KMS-11 (cell line): ENCODE measurements at regions not wholly inside any gene's neighbourhood (a gene's known extent, or its start where the extent isn't known, plus 50 kb on each side); places are given as distances from the start of the nearest gene placed in this dataset.

Source experiments
- H2AFZ ChIP-seq: fragments of 200-600 bp; sonication (generic); 2 replicates; pipeline ENCODE4 v1.6.1; 2016; ENCODE audit warnings: antibody characterized with exemption, mixed run types, low read depth
- H3K27ac ChIP-seq: fragments of 200-600 bp; sonication (generic); 2 replicates; pipeline ENCODE4 v1.6.1; 2016; ENCODE audit warnings: mild to moderate bottlenecking, mixed run types
- H3K27me3 ChIP-seq: fragments of 200-600 bp; sonication (generic); 2 replicates; pipeline ENCODE4 v1.6.1; 2017; ENCODE audit warnings: mild to moderate bottlenecking, low read depth, mixed run types, moderate library complexity; ENCODE audit not compliant: insufficient read depth
- H3K36me3 ChIP-seq: fragments of 200-600 bp; sonication (generic); 2 replicates; pipeline ENCODE4 v1.6.1; 2017; ENCODE audit warnings: mild to moderate bottlenecking, mixed run types; ENCODE audit not compliant: insufficient read depth
- H3K4me1 ChIP-seq: fragments of 200-600 bp; sonication (generic); 2 replicates; pipeline ENCODE4 v1.6.1; 2016; ENCODE audit warnings: mild to moderate bottlenecking, low read depth, mixed run types; ENCODE audit not compliant: poor library complexity, severe bottlenecking
- H3K4me2 ChIP-seq: fragments of 200-600 bp; sonication (generic); 2 replicates; pipeline ENCODE4 v1.7.0; 2016; ENCODE audit warnings: mild to moderate bottlenecking, mixed run types
- H3K4me3 ChIP-seq: fragments of 200-600 bp; sonication (generic); IDR thresholded peaks from 2 replicates; pipeline ENCODE4 v1.6.1; 2017; ENCODE audit warnings: low read depth, low read length, mixed read lengths; ENCODE audit not compliant: insufficient read depth
- H3K79me2 ChIP-seq: fragments of 200-600 bp; sonication (generic); 2 replicates; pipeline ENCODE4 v1.6.1; 2016; ENCODE audit warnings: low read depth, mixed run types; ENCODE audit not compliant: insufficient read depth
- H3K9ac ChIP-seq: fragments of 200-600 bp; sonication (generic); 2 replicates; pipeline ENCODE4 v1.6.1; 2016; ENCODE audit warnings: mild to moderate bottlenecking, mixed run types
- H4K20me1 ChIP-seq: fragments of 200-600 bp; sonication (generic); 2 replicates; pipeline ENCODE4 v1.6.1; 2016; ENCODE audit warnings: mild to moderate bottlenecking, mixed run types; ENCODE audit not compliant: insufficient read depth
- TF ChIP-seq, protein P1 (sequence below): fragments of 200-600 bp; sonication (generic); conservative IDR thresholded peaks from 2 replicates; pipeline ENCODE4 v1.6.1; 2017; ENCODE audit warnings: low read depth, mild to moderate bottlenecking, antibody characterized with exemption, low read length, moderate library complexity, mixed read lengths

DNA sequence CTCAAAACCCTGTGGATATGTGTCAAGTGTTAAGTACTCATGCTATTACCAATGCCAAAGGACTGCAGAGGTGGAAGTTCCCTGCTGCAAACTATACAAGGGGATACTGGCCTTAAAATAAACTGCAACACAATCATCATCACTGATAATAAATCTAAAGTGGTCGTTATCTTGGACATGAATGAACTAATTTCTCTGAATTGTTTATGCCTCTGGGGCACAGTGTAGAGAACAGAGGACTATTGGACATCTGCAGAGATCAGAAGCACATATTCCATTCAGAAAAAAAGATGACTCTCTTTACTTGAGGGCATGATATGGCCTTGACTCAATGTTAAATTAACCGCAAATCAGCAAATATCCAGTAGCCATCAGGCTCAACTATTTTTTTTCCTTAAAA, 542.6 kb upstream of the IGFBP7 start:
- TF ChIP-seq, protein P1, sequence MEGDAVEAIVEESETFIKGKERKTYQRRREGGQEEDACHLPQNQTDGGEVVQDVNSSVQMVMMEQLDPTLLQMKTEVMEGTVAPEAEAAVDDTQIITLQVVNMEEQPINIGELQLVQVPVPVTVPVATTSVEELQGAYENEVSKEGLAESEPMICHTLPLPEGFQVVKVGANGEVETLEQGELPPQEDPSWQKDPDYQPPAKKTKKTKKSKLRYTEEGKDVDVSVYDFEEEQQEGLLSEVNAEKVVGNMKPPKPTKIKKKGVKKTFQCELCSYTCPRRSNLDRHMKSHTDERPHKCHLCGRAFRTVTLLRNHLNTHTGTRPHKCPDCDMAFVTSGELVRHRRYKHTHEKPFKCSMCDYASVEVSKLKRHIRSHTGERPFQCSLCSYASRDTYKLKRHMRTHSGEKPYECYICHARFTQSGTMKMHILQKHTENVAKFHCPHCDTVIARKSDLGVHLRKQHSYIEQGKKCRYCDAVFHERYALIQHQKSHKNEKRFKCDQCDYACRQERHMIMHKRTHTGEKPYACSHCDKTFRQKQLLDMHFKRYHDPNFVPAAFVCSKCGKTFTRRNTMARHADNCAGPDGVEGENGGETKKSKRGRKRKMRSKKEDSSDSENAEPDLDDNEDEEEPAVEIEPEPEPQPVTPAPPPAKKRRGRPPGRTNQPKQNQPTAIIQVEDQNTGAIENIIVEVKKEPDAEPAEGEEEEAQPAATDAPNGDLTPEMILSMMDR = no peak
- H3K36me3 ChIP-seq = no peaks in the 10 kb centered on the region
- H3K27me3 ChIP-seq = no peaks in the 10 kb centered on the region
- no peaks in the 10 kb centered on the region for H3K79me2 ChIP-seq
- no peaks in the 10 kb centered on the region for H3K4me1 ChIP-seq
- no peak overlapping the region for H2AFZ ChIP-seq
- H3K27ac ChIP-seq = no peak overlapping the region
- no peak overlapping the region for H3K4me3 ChIP-seq
- no peaks in the 10 kb centered on the region for H4K20me1 ChIP-seq
- H3K4me2 ChIP-seq = no peak overlapping the region
- H3K9ac ChIP-seq = no peak overlapping the region

DNA sequence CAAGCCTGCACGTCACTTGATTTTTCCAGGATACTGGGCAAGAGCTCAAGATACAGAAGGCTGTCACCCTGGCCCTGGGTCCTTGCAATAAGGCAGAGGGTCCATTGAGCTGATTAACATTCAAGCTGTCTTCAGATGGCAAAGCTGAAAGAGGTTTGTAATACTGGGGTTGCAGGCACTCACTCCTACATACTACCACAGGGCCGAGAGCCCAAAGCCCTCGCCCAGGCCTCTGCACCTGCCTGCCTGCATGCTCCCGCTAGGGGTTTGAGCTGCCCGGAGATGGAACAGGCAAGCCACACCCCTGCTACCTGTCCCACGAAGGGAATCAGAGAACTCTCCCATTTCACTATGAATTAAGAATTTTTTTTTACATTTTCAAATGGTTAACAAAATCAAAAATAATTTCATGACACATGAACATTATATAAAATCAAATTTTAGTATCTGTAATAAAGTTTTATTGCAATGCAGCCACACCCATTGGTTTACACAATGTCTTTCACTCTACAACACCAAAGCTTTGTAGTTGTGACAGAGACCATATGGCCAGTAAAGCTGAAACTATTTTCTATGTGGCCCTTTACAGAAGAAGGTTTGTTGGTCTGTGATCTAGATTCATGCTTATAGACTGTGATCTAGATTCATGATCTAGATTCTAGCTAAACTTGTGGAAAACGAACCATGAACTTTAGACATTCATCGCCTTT, 530.4 kb upstream of the IGFBP7 start:
- Histone ChIP-seq H3K4me2 (no peak overlapping the region), H3K27me3 (no peaks in the 10 kb centered on the region), H4K20me1 (no peaks in the 10 kb centered on the region), H3K4me1 (no peaks in the 10 kb centered on the region), H3K4me3 (no peak overlapping the region), H3K36me3 (no peaks in the 10 kb centered on the region), H3K27ac (no peak overlapping the region), H3K9ac (no peak overlapping the region), H3K79me2 (no peaks in the 10 kb centered on the region), H2AFZ (no peak overlapping the region)
- TF ChIP-seq, protein P1 = no peak

DNA sequence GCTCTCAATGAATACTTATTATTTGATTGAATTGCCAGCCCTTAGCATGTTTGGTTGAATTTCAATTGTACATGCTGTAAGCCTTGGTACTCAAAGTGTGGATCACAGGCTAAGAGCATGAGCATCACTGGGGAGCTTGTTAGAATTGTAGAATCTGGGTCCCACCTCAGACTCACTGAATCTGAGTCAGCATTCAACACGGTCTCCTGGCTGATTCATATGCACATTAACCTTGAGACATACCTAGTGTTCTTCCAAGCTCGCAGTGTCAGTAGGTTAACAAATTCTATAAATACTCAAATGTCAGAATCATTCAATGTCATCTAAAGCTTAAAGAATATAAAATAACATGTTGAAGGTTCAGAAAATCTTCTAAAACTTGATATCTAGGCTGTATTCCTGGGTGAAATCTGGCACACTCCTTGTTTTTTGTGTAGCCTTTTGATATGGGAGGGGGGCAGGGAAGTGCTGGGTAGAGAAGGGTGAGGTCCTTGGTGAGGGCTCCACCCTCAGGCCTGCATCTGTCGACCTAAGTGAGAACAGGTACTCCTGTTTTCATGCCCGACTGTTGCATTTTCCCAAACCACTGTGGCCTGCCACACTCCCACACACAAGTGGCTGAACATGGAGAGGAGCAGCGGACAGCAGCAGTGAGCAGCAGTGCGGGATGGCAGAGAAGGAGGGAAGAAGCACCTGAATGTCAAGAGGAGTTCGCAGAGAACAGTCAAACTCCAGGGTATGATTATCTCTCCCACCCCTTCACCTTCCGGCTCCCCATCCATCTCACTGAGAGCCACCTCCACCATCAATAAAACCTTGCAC, 529.6 kb upstream of the IGFBP7 start:
- H3K4me1 ChIP-seq = no peaks in the 10 kb centered on the region
- H3K27ac ChIP-seq = no peak overlapping the region
- no peak overlapping the region for H3K4me2 ChIP-seq
- no peak overlapping the region for H3K9ac ChIP-seq
- H2AFZ ChIP-seq = no peak overlapping the region
- H3K36me3 ChIP-seq = no peaks in the 10 kb centered on the region
- H3K27me3 ChIP-seq = no peaks in the 10 kb centered on the region
- TF ChIP-seq, protein P1 = no peak
- H4K20me1 ChIP-seq = no peaks in the 10 kb centered on the region
- no peaks in the 10 kb centered on the region for H3K79me2 ChIP-seq
- no peak overlapping the region for H3K4me3 ChIP-seq

DNA sequence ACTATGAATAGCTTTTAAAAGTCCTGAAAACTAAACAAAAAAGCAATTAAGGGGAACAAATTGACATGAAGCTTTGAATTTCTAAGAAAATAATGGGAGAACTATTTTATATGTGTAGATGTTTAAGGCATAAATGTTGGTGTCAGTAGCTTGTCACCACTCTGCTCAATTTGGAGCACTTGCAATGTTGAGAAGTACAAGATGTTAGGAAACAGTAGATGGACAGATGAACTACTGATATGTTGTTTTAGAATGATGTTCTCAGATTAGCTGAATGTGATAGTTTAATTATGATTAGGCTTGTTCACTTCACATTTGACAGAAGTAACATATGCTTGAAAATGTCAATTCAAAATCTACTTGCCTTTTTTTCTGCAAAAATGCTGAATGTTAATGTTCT, 525.7 kb upstream of the IGFBP7 start:
- TF ChIP-seq, protein P1 = no peak
- Histone ChIP-seq H4K20me1 (no peaks in the 10 kb centered on the region), H3K4me2 (no peak overlapping the region), H3K27ac (no peak overlapping the region), H3K4me3 (no peak overlapping the region), H3K36me3 (no peaks in the 10 kb centered on the region), H3K27me3 (no peaks in the 10 kb centered on the region), H3K9ac (no peak overlapping the region), H3K79me2 (no peaks in the 10 kb centered on the region), H3K4me1 (no peaks in the 10 kb centered on the region), H2AFZ (no peak overlapping the region)
